Uterus (tissue), 3 donors: ENCODE measurements at regions not wholly inside any gene's neighbourhood (a gene's known extent, or its start where the extent isn't known, plus 50 kb on each side); places are given as distances from the start of the nearest gene placed in this dataset.

Experiments used
- DNase-seq, 2 donors: peaks; one replicate each; pipeline ENCODE4 v3.0.0-alpha.2; 2019 to 2020
- H3K27ac ChIP-seq, 2 donors: fragments of 200-600 bp; sonication (generic); 1 replicate in 1 of 2; 2 replicates in 1 of 2; pipeline ENCODE4 v1.5.1; 2016 to 2018
- H3K27me3 ChIP-seq, 2 donors: fragments of 200-600 bp; sonication (generic); one replicate each; pipeline ENCODE4 v1.5.1; 2018 to 2019; ENCODE audit warnings: control low read depth in 1 of 2
- H3K36me3 ChIP-seq, 2 donors: fragments of 200-600 bp; sonication (generic); one replicate each; pipeline ENCODE4 v1.5.1; 2019; ENCODE audit warnings: control low read depth in 1 of 2
- H3K4me1 ChIP-seq, 2 donors: fragments of 200-600 bp; sonication (generic); one replicate each; pipeline ENCODE4 v1.5.1; 2018 to 2019; ENCODE audit warnings: control low read depth in 1 of 2
- H3K4me3 ChIP-seq, 2 donors: fragments of 200-600 bp; sonication (generic); 1 replicate in 1 of 2; 2 replicates in 1 of 2; pipeline ENCODE4 v1.5.1; 2018 to 2019; ENCODE audit warnings: mild to moderate bottlenecking in 1 of 2
- H3K9me3 ChIP-seq, 2 donors: fragments of 200-600 bp; sonication (generic); one replicate each; pipeline ENCODE4 v1.5.1; 2019; ENCODE audit warnings: control low read depth in 1 of 2
- POLR2A ChIP-seq, 2 donors: fragments of 450-650 bp; IDR thresholded peaks; one replicate each; pipeline ENCODE4 v1.6.1; 2016; ENCODE audit warnings: antibody characterized with exemption in 2 of 2, mild to moderate bottlenecking in 1 of 2, moderate library complexity in 1 of 2
- intact Hi-C: fragments of 100-400 bp; cut with DNase I; formaldehyde crosslinking; loops from one replicate; pipeline ENCODE4 v1.15.1; 2023; ENCODE audit warnings: low total_unique reads
- TF ChIP-seq, protein P1 (sequence below), 4 experiments: fragments of 200-600 bp in 2 of 4; fragments of 450-650 bp in 2 of 4; sonication (generic) in 2 of 4; IDR thresholded peaks; one replicate each; pipeline ENCODE4 v1.5.1; 2016 to 2019; ENCODE audit warnings: antibody characterized with exemption in 4 of 4, mild to moderate bottlenecking in 2 of 4, moderate library complexity in 1 of 4
- donor health status: DM: yes; HTN: yes; CAD: no.

DNA sequence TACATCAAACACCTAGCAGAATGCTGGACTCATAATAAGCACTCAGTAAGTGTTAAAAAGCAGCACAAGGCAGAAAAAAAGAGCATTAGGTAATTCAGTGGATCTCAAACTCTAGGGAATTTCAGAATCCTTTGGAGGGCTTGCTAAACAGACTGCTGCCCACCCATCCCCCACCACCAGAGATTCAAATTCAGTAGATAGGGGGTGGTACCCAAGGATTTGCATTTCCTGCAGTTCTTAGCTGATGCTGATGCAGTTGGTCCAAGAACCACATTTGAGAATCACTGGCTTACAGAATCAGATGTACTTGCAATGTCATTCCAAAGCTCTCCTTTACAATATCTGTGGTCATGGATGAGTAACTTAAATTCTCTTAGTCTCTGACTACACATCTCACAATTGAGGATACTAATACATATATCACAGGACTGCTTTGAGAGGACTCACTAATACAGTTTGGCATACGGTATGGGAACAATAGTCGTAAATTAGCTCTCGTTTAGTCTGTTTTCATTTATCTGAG lies 664.5 kb downstream of the KCNA4 start:
- H3K27me3 ChIP-seq, result peaks cover 0 to 5% of the 10 kb centered on the region in 2 donors
- no peaks in the 10 kb centered on the region for H3K36me3 ChIP-seq
- no peak for DNase-seq
- H3K27ac ChIP-seq, result no peak overlapping the region
- no peak overlapping the region for H3K4me3 ChIP-seq
- intact Hi-C loops, result no loop called here
- H3K9me3 ChIP-seq, result no peaks in the 10 kb centered on the region
- TF ChIP-seq, protein P1, sequence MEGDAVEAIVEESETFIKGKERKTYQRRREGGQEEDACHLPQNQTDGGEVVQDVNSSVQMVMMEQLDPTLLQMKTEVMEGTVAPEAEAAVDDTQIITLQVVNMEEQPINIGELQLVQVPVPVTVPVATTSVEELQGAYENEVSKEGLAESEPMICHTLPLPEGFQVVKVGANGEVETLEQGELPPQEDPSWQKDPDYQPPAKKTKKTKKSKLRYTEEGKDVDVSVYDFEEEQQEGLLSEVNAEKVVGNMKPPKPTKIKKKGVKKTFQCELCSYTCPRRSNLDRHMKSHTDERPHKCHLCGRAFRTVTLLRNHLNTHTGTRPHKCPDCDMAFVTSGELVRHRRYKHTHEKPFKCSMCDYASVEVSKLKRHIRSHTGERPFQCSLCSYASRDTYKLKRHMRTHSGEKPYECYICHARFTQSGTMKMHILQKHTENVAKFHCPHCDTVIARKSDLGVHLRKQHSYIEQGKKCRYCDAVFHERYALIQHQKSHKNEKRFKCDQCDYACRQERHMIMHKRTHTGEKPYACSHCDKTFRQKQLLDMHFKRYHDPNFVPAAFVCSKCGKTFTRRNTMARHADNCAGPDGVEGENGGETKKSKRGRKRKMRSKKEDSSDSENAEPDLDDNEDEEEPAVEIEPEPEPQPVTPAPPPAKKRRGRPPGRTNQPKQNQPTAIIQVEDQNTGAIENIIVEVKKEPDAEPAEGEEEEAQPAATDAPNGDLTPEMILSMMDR (IDR thresholded peaks at IDR 0.05), result no peak
- TF ChIP-seq POLR2A (IDR thresholded peaks at IDR 0.05), result no peak
- no peaks in the 10 kb centered on the region for H3K4me1 ChIP-seq

DNA sequence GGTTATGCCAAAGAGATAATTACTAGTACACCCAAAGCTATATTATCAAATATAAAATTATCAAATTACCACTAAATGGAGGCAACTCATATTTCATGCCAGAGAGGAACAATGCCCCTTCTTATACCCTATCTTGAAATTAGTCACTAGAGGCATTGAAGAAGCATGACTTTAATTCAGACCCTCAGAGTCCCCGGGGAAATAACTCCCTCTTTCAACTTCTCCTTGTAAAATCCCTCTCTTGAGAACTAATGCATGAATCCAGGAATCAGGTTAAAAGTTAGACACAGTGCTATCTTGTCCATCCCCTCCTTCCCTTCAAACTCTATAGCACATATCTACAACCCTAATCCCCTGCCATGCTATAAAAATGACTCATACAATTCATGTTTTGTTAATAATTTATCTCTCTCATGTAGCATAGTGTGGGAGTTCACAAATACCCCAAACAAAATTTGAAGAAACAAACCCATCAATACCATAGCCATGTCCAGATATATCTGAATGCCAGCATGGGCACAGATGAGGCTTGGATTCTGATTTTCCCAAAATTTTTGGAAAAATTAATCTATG lies 665.4 kb downstream of the KCNA4 start:
- intact Hi-C loops, result no loop called here
- no peak overlapping the region for H3K4me3 ChIP-seq
- H3K4me1 ChIP-seq, result no peaks in the 10 kb centered on the region
- no peaks in the 10 kb centered on the region for H3K9me3 ChIP-seq
- H3K27me3 ChIP-seq, result peaks cover 0 to 5% of the 10 kb centered on the region in 2 donors
- H3K36me3 ChIP-seq, result no peaks in the 10 kb centered on the region
- TF ChIP-seq, protein P1 (IDR thresholded peaks at IDR 0.05), result no peak
- TF ChIP-seq POLR2A (IDR thresholded peaks at IDR 0.05), result no peak
- no peak overlapping the region for H3K27ac ChIP-seq
- no peak for DNase-seq

DNA sequence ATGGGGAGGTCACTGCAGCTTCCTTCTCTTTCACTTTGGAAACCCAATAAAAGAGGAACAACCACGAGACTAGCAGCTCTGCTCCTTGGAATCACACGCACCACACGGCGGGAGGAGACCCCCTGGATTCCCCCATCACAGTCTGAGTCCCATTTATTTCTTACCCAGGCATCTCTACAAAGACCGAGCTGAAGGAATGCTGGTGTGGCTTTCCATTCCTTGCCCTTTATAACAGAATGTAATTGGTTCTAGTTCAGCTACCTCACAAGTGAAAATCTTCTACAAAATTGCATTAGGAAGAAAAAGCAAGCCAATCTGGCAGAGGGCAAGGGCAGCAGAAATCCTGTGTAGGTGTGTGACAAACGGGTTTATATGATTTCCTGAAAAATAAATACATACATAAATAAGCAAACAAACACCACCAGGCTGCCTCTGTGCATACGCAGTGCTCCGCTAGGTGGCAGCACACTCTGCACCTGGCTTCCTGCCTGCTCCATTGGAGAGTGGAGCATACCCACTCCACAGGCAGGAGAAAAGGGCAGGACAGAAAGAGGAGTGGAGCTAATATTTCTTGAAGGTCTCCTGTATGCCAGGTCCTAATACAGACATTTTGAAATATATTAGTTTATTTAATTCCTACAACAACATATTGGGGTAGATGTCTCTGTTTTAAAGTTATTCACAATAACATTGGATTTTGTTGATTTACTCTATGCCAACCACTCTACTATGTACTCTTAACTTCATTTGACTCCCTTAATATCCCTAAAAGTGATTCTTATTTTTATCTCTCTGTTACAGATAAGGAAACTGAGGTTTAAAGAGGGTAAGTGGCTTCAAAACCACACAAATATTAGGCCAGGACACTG lies 673.1 kb downstream of the KCNA4 start:
- peak; percentile 11 to 17 for DNase-seq
- no peaks in the 10 kb centered on the region for H3K36me3 ChIP-seq

DNA sequence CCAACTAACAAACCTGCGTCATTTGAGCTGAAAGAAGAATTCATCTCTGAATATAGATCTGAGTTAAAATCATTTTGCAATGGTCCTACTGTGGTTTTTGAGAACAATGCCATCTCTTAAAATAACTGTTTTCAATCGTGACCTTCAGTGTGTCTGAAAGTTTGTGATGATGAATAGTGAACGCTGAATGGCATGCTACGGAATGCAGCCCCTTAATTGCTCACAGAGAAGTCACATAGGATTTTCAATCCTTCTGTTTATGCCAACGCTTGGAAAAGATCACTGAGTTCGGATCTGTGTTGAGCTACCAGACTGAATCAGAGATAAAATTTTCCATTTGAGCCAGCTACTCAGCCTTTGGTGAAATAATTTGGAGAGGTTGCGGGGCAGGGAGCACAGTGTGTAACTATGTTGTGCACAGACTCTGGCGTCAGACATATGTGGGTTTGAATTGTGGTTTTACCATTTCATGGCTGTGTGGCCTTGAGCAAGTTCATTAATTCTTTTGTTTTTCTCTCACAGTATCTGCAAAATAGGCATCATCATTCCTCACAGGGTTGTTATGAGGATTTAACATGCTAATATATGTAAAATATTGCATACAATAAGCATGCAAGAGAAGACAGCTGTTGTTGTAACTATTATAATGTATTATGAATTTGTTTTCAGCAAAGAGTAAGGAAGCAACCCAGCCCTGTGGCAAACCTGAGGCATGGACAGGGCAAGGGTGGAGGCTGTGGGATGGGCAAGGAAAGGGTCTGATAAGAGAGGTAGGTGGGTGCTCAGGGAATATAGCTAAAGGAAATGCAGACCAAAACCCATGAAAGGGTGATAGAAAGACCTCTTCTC lies 679.9 kb downstream of the KCNA4 start:
- Histone ChIP-seq H3K36me3 (no peaks in the 10 kb centered on the region), H3K27ac (no peak overlapping the region), H3K4me3 (no peak overlapping the region), H3K4me1 (no peaks in the 10 kb centered on the region), H3K27me3 (no peaks in the 10 kb centered on the region), H3K9me3 (no peaks in the 10 kb centered on the region)
- intact Hi-C loops, result no loop called here
- no peak for DNase-seq
- TF ChIP-seq, protein P1 (IDR thresholded peaks at IDR 0.05), result no peak
- no peak for TF ChIP-seq POLR2A (IDR thresholded peaks at IDR 0.05)

More for the DNA sequence above, 673.1 kb downstream of the KCNA4 start:
- Histone ChIP-seq H3K27ac (no peak overlapping the region), H3K27me3 (no peaks in the 10 kb centered on the region), H3K4me3 (no peak overlapping the region), H3K4me1 (no peaks in the 10 kb centered on the region), H3K9me3 (no peaks in the 10 kb centered on the region)
- intact Hi-C loops, result no loop called here
- no peak for TF ChIP-seq POLR2A (IDR thresholded peaks at IDR 0.05)
- TF ChIP-seq, protein P1 (IDR thresholded peaks at IDR 0.05), result peak in 2 of 4 experiments; percentile 38 to 41
